WTC11 (cell line): ENCODE measurements at regions not wholly inside any gene's neighbourhood (a gene's known extent, or its start where the extent isn't known, plus 50 kb on each side); places are given as distances from the start of the nearest gene placed in this dataset.

Source experiments
- CTCF ChIP-seq: fragments of 200-600 bp; IDR thresholded peaks from 2 replicates; pipeline ENCODE4 v1.8.0; 2022; ENCODE audit warnings: antibody characterized with exemption
- FOXP1 ChIP-seq: sonication (generic); formaldehyde crosslinking; IDR thresholded peaks from 2 replicates; pipeline ENCODE4 v1.8.0; 2022; ENCODE audit warnings: missing genetic modification reagents, mild to moderate bottlenecking, moderate library complexity, borderline replicate concordance
- NR1H2 ChIP-seq: sonication (generic); formaldehyde crosslinking; IDR thresholded peaks from 2 replicates; pipeline ENCODE4 v1.9.0; 2021; ENCODE audit warnings: mild to moderate bottlenecking, moderate library complexity, missing genetic modification reagents
- TCF7 ChIP-seq: sonication (generic); formaldehyde crosslinking; IDR thresholded peaks from 2 replicates; pipeline ENCODE4 v1.8.0; 2022; ENCODE audit warnings: mild to moderate bottlenecking, low read depth, missing genetic modification reagents, moderate library complexity
- TF ChIP-seq, protein P1 (sequence below): sonication (generic); formaldehyde crosslinking; IDR thresholded peaks from 2 replicates; pipeline ENCODE4 v1.8.1; 2023; ENCODE audit warnings: mild to moderate bottlenecking, moderate library complexity, missing genetic modification reagents

DNA sequence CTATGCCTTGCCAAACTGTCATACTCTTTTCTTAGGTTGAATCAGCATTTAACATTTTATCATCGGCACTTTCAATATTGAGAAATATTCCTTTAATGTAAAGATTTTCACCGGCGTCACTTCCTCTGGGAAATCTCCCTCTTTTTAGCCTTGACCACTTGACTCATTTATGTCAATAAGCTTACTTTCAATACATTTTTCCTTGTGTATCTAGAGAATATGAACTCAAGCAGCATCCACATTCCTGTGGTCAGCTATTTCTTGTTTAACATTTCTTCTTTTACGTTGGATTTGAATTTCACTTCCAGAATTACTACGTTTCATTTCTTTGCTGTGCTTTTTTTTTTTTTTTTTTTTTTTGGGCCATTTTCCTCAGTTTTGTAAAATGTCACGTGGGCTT, 271.2 kb upstream of the HTR2A start:
- TF ChIP-seq CTCF (no peak), FOXP1 (CRISPR knock-in tag) (no peak), TCF7 (CRISPR knock-in tag) (no peak), NR1H2 (CRISPR knock-in tag) (no peak)
- TF ChIP-seq, protein P1, sequence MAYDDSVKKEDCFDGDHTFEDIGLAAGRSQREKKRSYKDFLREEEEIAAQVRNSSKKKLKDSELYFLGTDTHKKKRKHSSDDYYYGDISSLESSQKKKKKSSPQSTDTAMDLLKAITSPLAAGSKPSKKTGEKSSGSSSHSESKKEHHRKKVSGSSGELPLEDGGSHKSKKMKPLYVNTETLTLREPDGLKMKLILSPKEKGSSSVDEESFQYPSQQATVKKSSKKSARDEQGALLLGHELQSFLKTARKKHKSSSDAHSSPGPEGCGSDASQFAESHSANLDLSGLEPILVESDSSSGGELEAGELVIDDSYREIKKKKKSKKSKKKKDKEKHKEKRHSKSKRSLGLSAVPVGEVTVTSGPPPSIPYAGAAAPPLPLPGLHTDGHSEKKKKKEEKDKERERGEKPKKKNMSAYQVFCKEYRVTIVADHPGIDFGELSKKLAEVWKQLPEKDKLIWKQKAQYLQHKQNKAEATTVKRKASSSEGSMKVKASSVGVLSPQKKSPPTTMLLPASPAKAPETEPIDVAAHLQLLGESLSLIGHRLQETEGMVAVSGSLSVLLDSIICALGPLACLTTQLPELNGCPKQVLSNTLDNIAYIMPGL (CRISPR knock-in tag): no peak
